ENCODE measurements at regions not wholly inside any gene's neighbourhood (a gene's known extent, or its start where the extent isn't known, plus 50 kb on each side); places are given as distances from the start of the nearest gene placed in this dataset.
A peak's percentile ranks its signal among the peaks of the same experiment; 100 is the strongest.

DNA sequence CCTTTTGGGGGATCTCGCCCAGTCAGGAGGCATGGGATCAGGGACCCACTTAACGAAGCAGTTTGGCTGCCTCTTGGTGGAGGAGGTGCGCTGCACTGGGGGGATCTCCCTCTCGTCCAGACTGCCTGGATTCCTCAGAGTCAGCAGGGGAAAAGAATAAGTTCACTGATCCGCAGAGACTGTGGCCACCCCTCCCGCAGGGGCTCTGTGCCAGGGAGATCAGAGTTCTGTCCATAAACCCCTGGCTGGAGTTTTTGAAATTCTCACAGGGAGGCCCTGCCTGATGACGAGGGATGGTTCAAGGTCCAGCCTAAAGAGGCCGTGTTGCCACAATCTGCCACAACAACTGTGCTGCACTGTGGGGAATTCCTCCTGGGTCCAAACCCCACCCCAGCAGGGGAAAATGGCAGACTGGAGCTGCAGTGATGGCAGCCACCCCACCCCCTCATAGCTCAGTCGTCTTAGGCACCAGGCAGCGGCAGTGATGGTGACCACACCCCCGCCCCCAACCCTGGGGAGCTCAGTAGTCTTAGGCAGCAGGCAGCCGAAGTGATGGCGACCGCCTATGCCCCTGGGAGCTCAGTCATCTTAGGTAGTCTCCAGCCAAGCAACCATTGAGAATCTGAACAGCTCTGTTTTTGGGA, 273.8 kb upstream of the USP25 start:
- H3K9ac ChIP-seq (ENCODE audit: low read depth in 2 of 2, low read length in 2 of 2), result peak overlapping the region in 1 of 2 donors; percentile 46
- peak; percentile 83 for DNase-seq
- no peak overlapping the region for H3K4me3 ChIP-seq
- intact Hi-C loops (cut with DNase I), result no loop called here
- no peaks in the 10 kb centered on the region for H3K27me3 ChIP-seq
- no peaks in the 10 kb centered on the region for H3K36me3 ChIP-seq
- no peaks in the 10 kb centered on the region for H3K9me3 ChIP-seq
- no peaks in the 10 kb centered on the region for H3K4me1 ChIP-seq
- TF ChIP-seq, protein P1, sequence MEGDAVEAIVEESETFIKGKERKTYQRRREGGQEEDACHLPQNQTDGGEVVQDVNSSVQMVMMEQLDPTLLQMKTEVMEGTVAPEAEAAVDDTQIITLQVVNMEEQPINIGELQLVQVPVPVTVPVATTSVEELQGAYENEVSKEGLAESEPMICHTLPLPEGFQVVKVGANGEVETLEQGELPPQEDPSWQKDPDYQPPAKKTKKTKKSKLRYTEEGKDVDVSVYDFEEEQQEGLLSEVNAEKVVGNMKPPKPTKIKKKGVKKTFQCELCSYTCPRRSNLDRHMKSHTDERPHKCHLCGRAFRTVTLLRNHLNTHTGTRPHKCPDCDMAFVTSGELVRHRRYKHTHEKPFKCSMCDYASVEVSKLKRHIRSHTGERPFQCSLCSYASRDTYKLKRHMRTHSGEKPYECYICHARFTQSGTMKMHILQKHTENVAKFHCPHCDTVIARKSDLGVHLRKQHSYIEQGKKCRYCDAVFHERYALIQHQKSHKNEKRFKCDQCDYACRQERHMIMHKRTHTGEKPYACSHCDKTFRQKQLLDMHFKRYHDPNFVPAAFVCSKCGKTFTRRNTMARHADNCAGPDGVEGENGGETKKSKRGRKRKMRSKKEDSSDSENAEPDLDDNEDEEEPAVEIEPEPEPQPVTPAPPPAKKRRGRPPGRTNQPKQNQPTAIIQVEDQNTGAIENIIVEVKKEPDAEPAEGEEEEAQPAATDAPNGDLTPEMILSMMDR (IDR thresholded peaks at IDR 0.05), result no peak
- H3K27ac ChIP-seq, result peak overlapping the region; percentile 40

DNA sequence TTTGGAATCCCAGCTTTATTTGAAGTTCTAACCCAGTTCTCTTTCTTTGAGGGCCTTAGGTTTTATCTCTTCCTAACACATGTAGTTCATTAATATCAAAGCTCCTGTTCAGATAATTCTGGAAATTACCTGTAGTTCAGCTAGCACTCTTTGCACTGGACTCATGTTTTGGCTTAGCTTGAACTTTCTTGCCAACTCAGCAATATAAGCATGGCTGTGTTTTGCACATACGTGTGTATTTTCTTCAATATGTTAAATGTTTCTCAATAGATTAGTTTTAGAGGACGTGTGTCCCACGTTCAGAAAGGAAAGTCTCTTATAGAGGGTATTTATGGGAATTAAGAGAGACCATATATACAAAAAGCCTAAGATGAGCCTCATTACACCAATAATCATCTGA, 271.8 kb upstream of the USP25 start:
- DNase-seq, result no peak
- Histone ChIP-seq H3K27ac (no peak overlapping the region), H3K9me3 (no peaks in the 10 kb centered on the region), H3K4me3 (no peak overlapping the region), H3K4me1 (no peaks in the 10 kb centered on the region), H3K27me3 (no peaks in the 10 kb centered on the region), H3K9ac (ENCODE audit: low read depth in 2 of 2, low read length in 2 of 2) (no peak overlapping the region), H3K36me3 (no peaks in the 10 kb centered on the region)
- intact Hi-C loops (cut with DNase I), result no loop called here
- TF ChIP-seq, protein P1 (IDR thresholded peaks at IDR 0.05), result no peak

DNA sequence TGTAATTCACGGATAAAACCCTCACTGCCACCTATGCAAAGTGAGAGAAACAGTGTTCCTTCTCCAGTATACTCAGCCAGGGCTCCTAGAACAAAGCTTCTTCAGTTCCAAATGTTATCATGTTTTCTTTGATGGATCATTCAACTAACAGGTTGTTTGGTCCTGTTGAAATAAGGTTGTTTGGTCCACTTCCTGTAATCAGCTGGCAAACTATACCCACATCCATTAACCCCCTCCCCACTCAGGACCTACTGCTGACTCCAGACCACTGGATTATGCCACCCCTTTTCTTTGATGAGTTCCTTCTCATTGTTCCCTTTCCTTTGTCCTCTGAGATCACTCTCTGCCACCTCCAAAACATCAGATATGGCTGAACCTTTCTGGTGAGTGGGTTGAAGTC, 267.7 kb upstream of the USP25 start:
- H3K27me3 ChIP-seq, result no peaks in the 10 kb centered on the region
- no peaks in the 10 kb centered on the region for H3K9me3 ChIP-seq
- H3K36me3 ChIP-seq, result no peaks in the 10 kb centered on the region
- no peaks in the 10 kb centered on the region for H3K4me1 ChIP-seq
- H3K4me3 ChIP-seq, result no peak overlapping the region
- H3K27ac ChIP-seq, result no peak overlapping the region
- intact Hi-C loops (cut with DNase I), result no loop called here
- H3K9ac ChIP-seq (ENCODE audit: low read depth in 2 of 2, low read length in 2 of 2), result no peak overlapping the region
- no peak for DNase-seq
- TF ChIP-seq, protein P1 (IDR thresholded peaks at IDR 0.05), result no peak

DNA sequence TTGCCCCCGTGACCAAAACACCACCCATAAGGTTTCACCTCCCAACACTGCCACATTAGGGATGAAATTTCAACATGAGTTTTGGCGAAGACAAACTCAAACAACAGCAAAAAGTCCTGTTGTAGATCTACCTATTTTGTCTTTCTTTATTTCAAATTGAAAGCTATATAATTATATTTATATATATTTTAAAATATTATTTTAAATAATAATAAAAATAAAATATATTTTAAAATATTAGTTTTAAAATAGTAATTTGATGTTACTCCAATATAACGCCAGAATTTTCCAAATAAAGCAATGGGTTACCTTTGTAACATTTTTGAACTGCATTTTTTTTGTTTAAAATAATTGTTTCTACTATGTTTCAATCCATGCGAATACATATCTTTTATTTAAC, 263.5 kb upstream of the USP25 start:
- no peak overlapping the region for H3K27ac ChIP-seq
- no peak overlapping the region for H3K4me3 ChIP-seq
- no peak overlapping the region for H3K9ac ChIP-seq (ENCODE audit: low read depth in 2 of 2, low read length in 2 of 2)
- no peaks in the 10 kb centered on the region for H3K36me3 ChIP-seq
- TF ChIP-seq, protein P1 (IDR thresholded peaks at IDR 0.05), result no peak
- H3K27me3 ChIP-seq, result no peaks in the 10 kb centered on the region
- no peaks in the 10 kb centered on the region for H3K4me1 ChIP-seq
- intact Hi-C loops (cut with DNase I), result no loop called here
- no peaks in the 10 kb centered on the region for H3K9me3 ChIP-seq
- DNase-seq, result no peak

DNA sequence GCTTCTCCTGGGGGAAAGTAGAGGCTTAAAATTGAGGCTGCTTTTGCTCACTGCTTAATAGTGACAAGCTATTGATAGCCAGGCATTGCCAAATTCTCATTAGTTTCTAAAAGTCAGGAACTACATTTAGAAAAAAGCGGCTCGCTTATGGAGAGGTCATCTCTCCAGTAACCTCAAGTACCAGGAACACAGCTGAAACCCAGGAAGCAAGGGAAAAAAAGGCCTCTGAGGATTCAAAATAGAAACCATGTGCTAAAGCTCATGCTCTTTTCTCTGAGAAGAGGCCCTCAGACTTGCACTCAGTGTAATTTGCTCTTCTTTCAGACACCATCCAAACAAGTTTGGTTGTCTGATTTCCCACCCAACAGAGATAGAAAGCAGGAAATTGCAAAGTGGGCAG, 261.4 kb upstream of the USP25 start:
- intact Hi-C loops (cut with DNase I), result no loop called here
- DNase-seq, result no peak

More for the DNA sequence above, 261.4 kb upstream of the USP25 start:
- Histone ChIP-seq H3K36me3 (no peaks in the 10 kb centered on the region), H3K4me3 (no peak overlapping the region), H3K9ac (ENCODE audit: low read depth in 2 of 2, low read length in 2 of 2) (no peak overlapping the region), H3K27me3 (no peaks in the 10 kb centered on the region), H3K9me3 (no peaks in the 10 kb centered on the region), H3K27ac (no peak overlapping the region), H3K4me1 (no peaks in the 10 kb centered on the region)
- TF ChIP-seq, protein P1 (IDR thresholded peaks at IDR 0.05), result no peak

Data from colonic mucosa (tissue), 4 donors.